ENCODE measurements at regions not wholly inside any gene's neighbourhood (a gene's known extent, or its start where the extent isn't known, plus 50 kb on each side); places are given as distances from the start of the nearest gene placed in this dataset.

- H3K9me3 ChIP-seq (ENCODE audit: control insufficient read depth in 2 of 3, low read length in 3 of 3), result peaks cover 0 to 3% (median 0%) of the 10 kb centered on the region in 3 experiments
- no peak overlapping the region for H3K27ac ChIP-seq (ENCODE audit: low read depth, low read length)
- intact Hi-C loops (cut with micrococcal nuclease), result no loop called here
- no peak overlapping the region for H3K4me3 Mint-ChIP-seq
- peaks cover 9 to 44% (median 26%) of the 10 kb centered on the region in 11 donors for H3K9me3 Mint-ChIP-seq
- CTCF ChIA-PET, result no interaction called here
- no peak overlapping the region for H3K4me3 ChIP-seq (ENCODE audit: low read length)
- H3K27me3 ChIP-seq (ENCODE audit: control insufficient read depth in 2 of 2, insufficient read depth in 2 of 2, low read length in 2 of 2), result no peaks in the 10 kb centered on the region
- POLR2A ChIA-PET, result interaction anchor here (0.6 kb wide), 2 partner anchors 87 to 1686 kb away, joined by 3 read pairs; no protein-coding TSS in a partner anchor
- H3K36me3 ChIP-seq (ENCODE audit: control insufficient read depth in 2 of 3, insufficient read depth in 3 of 3, low read length in 3 of 3), result no peaks in the 10 kb centered on the region
- H3K4me1 ChIP-seq (ENCODE audit: control insufficient read depth in 2 of 2, insufficient read depth in 2 of 2, low read length in 2 of 2), result peaks cover 0 to 9% of the 10 kb centered on the region in 2 donors
- no peak overlapping the region for H3K27ac Mint-ChIP-seq
- ATAC-seq (no peak), DNase-seq (no peak)
- no peaks in the 10 kb centered on the region for H3K27me3 Mint-ChIP-seq
- peaks cover 2 to 34% (median 15%) of the 10 kb centered on the region in 5 donors for H3K36me3 Mint-ChIP-seq
- peaks cover 2 to 36% (median 28%) of the 10 kb centered on the region in 7 donors for H3K4me1 Mint-ChIP-seq
Observed at GRCh38 chr1:213714645-213715044, 273.1 kb upstream of the PROX1 start.

- Mint-ChIP-seq H3K36me3 (peaks cover 2 to 28% (median 14%) of the 10 kb centered on the region in 5 donors), H3K27me3 (no peaks in the 10 kb centered on the region), H3K4me1 (peaks cover 2 to 30% (median 28%) of the 10 kb centered on the region in 7 donors), H3K4me3 (no peak overlapping the region), H3K9me3 (peaks cover 7 to 44% (median 22%) of the 10 kb centered on the region in 11 donors), H3K27ac (no peak overlapping the region)
- CTCF ChIA-PET, result no interaction called here
- DNase-seq, result no peak
- Histone ChIP-seq H3K27me3 (ENCODE audit: control insufficient read depth in 2 of 2, insufficient read depth in 2 of 2, low read length in 2 of 2) (no peaks in the 10 kb centered on the region), H3K4me3 (ENCODE audit: low read length) (no peak overlapping the region), H3K36me3 (ENCODE audit: control insufficient read depth in 2 of 3, insufficient read depth in 3 of 3, low read length in 3 of 3) (no peaks in the 10 kb centered on the region), H3K9me3 (ENCODE audit: control insufficient read depth in 2 of 3, low read length in 3 of 3) (no peaks in the 10 kb centered on the region), H3K27ac (ENCODE audit: low read depth, low read length) (no peak overlapping the region), H3K4me1 (ENCODE audit: control insufficient read depth in 2 of 2, insufficient read depth in 2 of 2, low read length in 2 of 2) (peaks cover 0 to 9% of the 10 kb centered on the region in 2 donors)
- intact Hi-C loops (cut with micrococcal nuclease), result no loop called here
- ATAC-seq, result no peak
- POLR2A ChIA-PET, result no interaction called here
Observed at GRCh38 chr1:213715182-213715581, 272.6 kb upstream of the PROX1 start.

- H3K36me3 ChIP-seq (ENCODE audit: control insufficient read depth in 2 of 3, insufficient read depth in 3 of 3, low read length in 3 of 3), result no peaks in the 10 kb centered on the region
- Mint-ChIP-seq H3K27ac (no peak overlapping the region), H3K27me3 (no peaks in the 10 kb centered on the region), H3K9me3 (peaks cover 3 to 29% (median 14%) of the 10 kb centered on the region in 11 donors), H3K4me3 (no peak overlapping the region), H3K4me1 (peaks cover 0 to 5% (median 0%) of the 10 kb centered on the region in 7 donors), H3K36me3 (peaks cover 0 to 11% (median under 1%) of the 10 kb centered on the region in 5 donors)
- POLR2A ChIA-PET, result no interaction called here
- no peak for DNase-seq
- intact Hi-C loops (cut with micrococcal nuclease), result no loop called here
- ATAC-seq, result no peak
- no peak overlapping the region for H3K27ac ChIP-seq (ENCODE audit: low read depth, low read length)
- no peaks in the 10 kb centered on the region for H3K4me1 ChIP-seq (ENCODE audit: control insufficient read depth in 2 of 2, insufficient read depth in 2 of 2, low read length in 2 of 2)
- no peak overlapping the region for H3K4me3 ChIP-seq (ENCODE audit: low read length)
- CTCF ChIA-PET, result interaction anchor here (0.6 kb wide), 2 partner anchors 19 to 100 kb away, joined by 3 read pairs; no protein-coding TSS in a partner anchor
- H3K27me3 ChIP-seq (ENCODE audit: control insufficient read depth in 2 of 2, insufficient read depth in 2 of 2, low read length in 2 of 2), result no peaks in the 10 kb centered on the region
- H3K9me3 ChIP-seq (ENCODE audit: control insufficient read depth in 2 of 3, low read length in 3 of 3), result peaks cover 0 to 4% (median 0%) of the 10 kb centered on the region in 3 experiments
Observed at GRCh38 chr1:213719462-213719861, 268.3 kb upstream of the PROX1 start.

- Mint-ChIP-seq H3K27ac (no peak overlapping the region), H3K9me3 (peaks cover 3 to 29% (median 13%) of the 10 kb centered on the region in 11 donors), H3K4me3 (no peak overlapping the region), H3K36me3 (peaks cover 0 to 7% (median 3%) of the 10 kb centered on the region in 5 donors), H3K4me1 (peaks cover 0 to 6% (median 0%) of the 10 kb centered on the region in 7 donors), H3K27me3 (no peaks in the 10 kb centered on the region)
- Histone ChIP-seq H3K27ac (ENCODE audit: low read depth, low read length) (no peak overlapping the region), H3K27me3 (ENCODE audit: control insufficient read depth in 2 of 2, insufficient read depth in 2 of 2, low read length in 2 of 2) (no peaks in the 10 kb centered on the region), H3K4me1 (ENCODE audit: control insufficient read depth in 2 of 2, insufficient read depth in 2 of 2, low read length in 2 of 2) (no peaks in the 10 kb centered on the region), H3K4me3 (ENCODE audit: low read length) (no peak overlapping the region), H3K9me3 (ENCODE audit: control insufficient read depth in 2 of 3, low read length in 3 of 3) (peaks cover 0 to 4% (median 0%) of the 10 kb centered on the region in 3 experiments), H3K36me3 (ENCODE audit: control insufficient read depth in 2 of 3, insufficient read depth in 3 of 3, low read length in 3 of 3) (no peaks in the 10 kb centered on the region)
- ChIA-PET POLR2A (no interaction called here), CTCF (interaction anchor here (0.6 kb wide), 2 partner anchors 19 to 100 kb away, joined by 3 read pairs; no protein-coding TSS in a partner anchor)
- DNase-seq (no peak), ATAC-seq (no peak)
- intact Hi-C loops (cut with micrococcal nuclease), result no loop called here
Observed at GRCh38 chr1:213720032-213720431, 267.7 kb upstream of the PROX1 start.

GRCh38 chr1:213723187-213723586 lies 264.6 kb upstream of the PROX1 start:
- no peaks in the 10 kb centered on the region for H3K4me1 ChIP-seq (ENCODE audit: control insufficient read depth in 2 of 2, insufficient read depth in 2 of 2, low read length in 2 of 2)
- H3K27me3 Mint-ChIP-seq, result peaks cover 0 to 3% (median 0%) of the 10 kb centered on the region in 5 donors
- H3K9me3 Mint-ChIP-seq, result peaks cover 0 to 29% (median 6%) of the 10 kb centered on the region in 11 donors
- ChIA-PET POLR2A (no interaction called here), CTCF (no interaction called here)
- no peak overlapping the region for H3K27ac ChIP-seq (ENCODE audit: low read depth, low read length)
- peaks cover 0 to 4% (median 0%) of the 10 kb centered on the region in 5 donors for H3K36me3 Mint-ChIP-seq
- intact Hi-C loops (cut with micrococcal nuclease), result no loop called here
- H3K4me3 ChIP-seq (ENCODE audit: low read length), result no peak overlapping the region
- ATAC-seq, result no peak
- peaks cover 0 to 13% (median 5%) of the 10 kb centered on the region in 7 donors for H3K4me1 Mint-ChIP-seq
- H3K9me3 ChIP-seq (ENCODE audit: control insufficient read depth in 2 of 3, low read length in 3 of 3), result peaks cover 0 to 4% (median 0%) of the 10 kb centered on the region in 3 experiments
- no peak overlapping the region for H3K27ac Mint-ChIP-seq
- no peak for DNase-seq
- H3K4me3 Mint-ChIP-seq, result no peak overlapping the region
- no peaks in the 10 kb centered on the region for H3K36me3 ChIP-seq (ENCODE audit: control insufficient read depth in 2 of 3, insufficient read depth in 3 of 3, low read length in 3 of 3)
- H3K27me3 ChIP-seq (ENCODE audit: control insufficient read depth in 2 of 2, insufficient read depth in 2 of 2, low read length in 2 of 2), result no peaks in the 10 kb centered on the region

- no peak overlapping the region for H3K4me3 ChIP-seq (ENCODE audit: low read length)
- Mint-ChIP-seq H3K27me3 (peaks cover 0 to 3% (median 0%) of the 10 kb centered on the region in 5 donors), H3K27ac (peak overlapping the region in 1 of 9 donors; percentile 16), H3K36me3 (peaks cover 0 to 4% (median 0%) of the 10 kb centered on the region in 5 donors), H3K4me3 (no peak overlapping the region), H3K9me3 (peaks cover 0 to 26% (median 6%) of the 10 kb centered on the region in 11 donors), H3K4me1 (peaks cover 0 to 13% (median 5%) of the 10 kb centered on the region in 7 donors)
- H3K9me3 ChIP-seq (ENCODE audit: control insufficient read depth in 2 of 3, low read length in 3 of 3), result peaks cover 0 to 4% (median 0%) of the 10 kb centered on the region in 3 experiments
- CTCF ChIA-PET, result no interaction called here
- no peaks in the 10 kb centered on the region for H3K27me3 ChIP-seq (ENCODE audit: control insufficient read depth in 2 of 2, insufficient read depth in 2 of 2, low read length in 2 of 2)
- ATAC-seq (no peak), DNase-seq (no peak)
- H3K27ac ChIP-seq (ENCODE audit: low read depth, low read length), result no peak overlapping the region
- POLR2A ChIA-PET, result interaction anchor here (0.6 kb wide), 1 partner anchor 47 kb away, joined by 5 read pairs; no protein-coding TSS in a partner anchor
- no peaks in the 10 kb centered on the region for H3K4me1 ChIP-seq (ENCODE audit: control insufficient read depth in 2 of 2, insufficient read depth in 2 of 2, low read length in 2 of 2)
- intact Hi-C loops (cut with micrococcal nuclease), result no loop called here
- H3K36me3 ChIP-seq (ENCODE audit: control insufficient read depth in 2 of 3, insufficient read depth in 3 of 3, low read length in 3 of 3), result no peaks in the 10 kb centered on the region
Observed at GRCh38 chr1:213724640-213725536, 262.9 kb upstream of the PROX1 start.

Measured in naive thymus-derived CD4-positive, alpha-beta T cell (primary cell).